CD4-positive, alpha-beta T cell treated with Interleukin-10 for 1 hour (primary cell): ENCODE measurements at regions not wholly inside any gene's neighbourhood (a gene's known extent, or its start where the extent isn't known, plus 50 kb on each side); places are given as distances from the start of the nearest gene placed in this dataset.
"Not testable (repeated sequence)": the region's sequence is repeated elsewhere in the genome, so short reads cannot be mapped to it uniquely, and the experiment has no call there.

Experiments
- DNase-seq: peaks from one replicate; pipeline ENCODE4 v3.0.0-alpha.2; 2020

GRCh38 chr3:80007522-80007921 lies 239.7 kb upstream of the ROBO1 start:
- no peak for DNase-seq

GRCh38 chr3:80006315-80006714 lies 238.5 kb upstream of the ROBO1 start:
- DNase-seq, result no peak

GRCh38 chr3:80000022-80000421 lies 232.2 kb upstream of the ROBO1 start:
- DNase-seq, result no peak

GRCh38 chr3:79994397-79994796 lies 226.6 kb upstream of the ROBO1 start:
- DNase-seq, result no peak

- DNase-seq, result no peak
Observed at GRCh38 chr3:79986338-79986737, 218.5 kb upstream of the ROBO1 start.

- no peak for DNase-seq
Observed at GRCh38 chr3:79985816-79986215, 218.0 kb upstream of the ROBO1 start.

GRCh38 chr3:79983118-79983517 lies 215.3 kb upstream of the ROBO1 start:
- no peak for DNase-seq

GRCh38 chr3:79979990-79980389 lies 212.2 kb upstream of the ROBO1 start:
- DNase-seq, result no peak

GRCh38 chr3:79976466-79976865 lies 208.7 kb upstream of the ROBO1 start:
- no peak for DNase-seq

GRCh38 chr3:79973917-79974595 lies 206.3 kb upstream of the ROBO1 start:
- no peak for DNase-seq

- DNase-seq, result no peak
Observed at GRCh38 chr3:79973482-79973881, 205.7 kb upstream of the ROBO1 start.

GRCh38 chr3:79968418-79968817 lies 200.6 kb upstream of the ROBO1 start:
- no peak for DNase-seq

GRCh38 chr3:79960594-79960993 lies 192.8 kb upstream of the ROBO1 start:
- DNase-seq, result no peak

- DNase-seq, result no peak
Observed at GRCh38 chr3:79957066-79957465, 189.3 kb upstream of the ROBO1 start.

GRCh38 chr3:79954756-79955155 lies 187.0 kb upstream of the ROBO1 start:
- DNase-seq, result no peak

- DNase-seq, result no peak
Observed at GRCh38 chr3:79953591-79954101, 185.8 kb upstream of the ROBO1 start.

GRCh38 chr3:79951426-79951825 lies 183.6 kb upstream of the ROBO1 start:
- not testable (repeated sequence) for DNase-seq

- no peak for DNase-seq
Observed at GRCh38 chr3:79947957-79948356, 180.2 kb upstream of the ROBO1 start.

- no peak for DNase-seq
Observed at GRCh38 chr3:79947469-79947868, 179.7 kb upstream of the ROBO1 start.

GRCh38 chr3:79937567-79937966 lies 169.8 kb upstream of the ROBO1 start:
- no peak for DNase-seq

GRCh38 chr3:79930196-79930595 lies 162.4 kb upstream of the ROBO1 start:
- DNase-seq, result no peak

GRCh38 chr3:79928687-79929408 lies 161.1 kb upstream of the ROBO1 start:
- no peak for DNase-seq

- DNase-seq, result no peak
Observed at GRCh38 chr3:79926522-79926921, 158.7 kb upstream of the ROBO1 start.

GRCh38 chr3:79922633-79923032 lies 154.8 kb upstream of the ROBO1 start:
- DNase-seq, result no peak

- no peak for DNase-seq
Observed at GRCh38 chr3:79917561-79917960, 149.8 kb upstream of the ROBO1 start.
